Retinal pigment epithelial cell (primary cell): ENCODE measurements at regions not wholly inside any gene's neighbourhood (a gene's known extent, or its start where the extent isn't known, plus 50 kb on each side); places are given as distances from the start of the nearest gene placed in this dataset.

Experiments
- DNase-seq: peaks from one replicate; pipeline ENCODE4 v3.0.0-alpha.2; 2010; ENCODE audit warnings: low read depth
- H3K4me3 ChIP-seq: 2 replicates; pipeline ENCODE4 v1.5.1; 2011; ENCODE audit warnings: mild to moderate bottlenecking, low read length, control low read depth, moderate library complexity
- TF ChIP-seq, protein P1 (sequence below): conservative IDR thresholded peaks from 2 replicates; pipeline ENCODE4 v1.5.1; 2011; ENCODE audit warnings: low read depth, low read length, control low read depth, inconsistent platforms

DNA sequence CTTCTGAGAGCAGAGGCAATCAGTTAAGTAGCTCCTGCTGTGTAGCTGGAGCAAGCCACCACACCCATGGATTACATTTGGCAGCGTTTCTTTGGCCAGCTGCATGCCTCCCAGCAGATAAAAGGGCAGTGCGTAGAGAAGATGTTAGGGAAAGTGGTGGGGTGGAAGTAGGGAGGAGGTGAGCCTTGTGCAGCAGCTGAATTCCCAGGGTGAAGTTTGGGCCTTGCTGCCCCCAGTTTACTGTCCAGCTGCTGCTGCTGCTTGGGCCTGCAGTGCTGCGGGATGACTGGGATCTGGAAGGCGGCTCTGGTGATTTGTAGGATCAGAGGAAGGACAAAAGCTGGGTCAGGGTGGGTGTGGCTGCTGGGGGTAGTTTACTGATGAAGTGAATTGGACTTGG is 318.7 kb upstream of the C2CD4B start:
- no peak overlapping the region for H3K4me3 ChIP-seq
- no peak for DNase-seq
- TF ChIP-seq, protein P1, sequence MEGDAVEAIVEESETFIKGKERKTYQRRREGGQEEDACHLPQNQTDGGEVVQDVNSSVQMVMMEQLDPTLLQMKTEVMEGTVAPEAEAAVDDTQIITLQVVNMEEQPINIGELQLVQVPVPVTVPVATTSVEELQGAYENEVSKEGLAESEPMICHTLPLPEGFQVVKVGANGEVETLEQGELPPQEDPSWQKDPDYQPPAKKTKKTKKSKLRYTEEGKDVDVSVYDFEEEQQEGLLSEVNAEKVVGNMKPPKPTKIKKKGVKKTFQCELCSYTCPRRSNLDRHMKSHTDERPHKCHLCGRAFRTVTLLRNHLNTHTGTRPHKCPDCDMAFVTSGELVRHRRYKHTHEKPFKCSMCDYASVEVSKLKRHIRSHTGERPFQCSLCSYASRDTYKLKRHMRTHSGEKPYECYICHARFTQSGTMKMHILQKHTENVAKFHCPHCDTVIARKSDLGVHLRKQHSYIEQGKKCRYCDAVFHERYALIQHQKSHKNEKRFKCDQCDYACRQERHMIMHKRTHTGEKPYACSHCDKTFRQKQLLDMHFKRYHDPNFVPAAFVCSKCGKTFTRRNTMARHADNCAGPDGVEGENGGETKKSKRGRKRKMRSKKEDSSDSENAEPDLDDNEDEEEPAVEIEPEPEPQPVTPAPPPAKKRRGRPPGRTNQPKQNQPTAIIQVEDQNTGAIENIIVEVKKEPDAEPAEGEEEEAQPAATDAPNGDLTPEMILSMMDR, result no peak

DNA sequence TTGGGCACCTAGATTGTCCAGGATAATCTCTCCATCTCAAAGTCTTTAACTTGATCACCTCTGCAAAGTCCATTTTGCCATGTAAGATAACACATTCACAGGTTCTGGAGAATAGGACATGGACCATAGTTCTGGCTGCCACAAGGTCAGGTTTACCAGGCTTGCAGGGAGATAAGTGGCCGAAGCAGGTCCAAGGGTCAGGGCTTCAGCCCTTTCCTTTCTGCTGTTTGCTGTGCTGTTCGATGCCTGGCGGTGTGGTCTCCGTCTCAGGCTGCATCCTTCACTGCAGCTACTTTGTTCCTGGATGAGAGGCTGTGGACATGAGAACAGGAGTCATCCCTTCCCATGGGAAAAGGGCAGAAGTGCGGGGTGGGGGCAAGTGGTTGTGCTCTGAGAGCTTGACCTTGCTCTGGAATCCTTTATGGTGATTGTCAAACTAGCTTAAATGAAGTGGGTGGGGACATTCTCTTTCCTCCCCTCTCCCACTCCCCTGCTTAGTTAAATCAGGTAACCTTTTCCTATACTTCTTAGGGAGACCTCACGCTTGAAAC is 320.2 kb upstream of the C2CD4B start:
- no peak overlapping the region for H3K4me3 ChIP-seq
- DNase-seq, result no peak
- TF ChIP-seq, protein P1, result no peak

DNA sequence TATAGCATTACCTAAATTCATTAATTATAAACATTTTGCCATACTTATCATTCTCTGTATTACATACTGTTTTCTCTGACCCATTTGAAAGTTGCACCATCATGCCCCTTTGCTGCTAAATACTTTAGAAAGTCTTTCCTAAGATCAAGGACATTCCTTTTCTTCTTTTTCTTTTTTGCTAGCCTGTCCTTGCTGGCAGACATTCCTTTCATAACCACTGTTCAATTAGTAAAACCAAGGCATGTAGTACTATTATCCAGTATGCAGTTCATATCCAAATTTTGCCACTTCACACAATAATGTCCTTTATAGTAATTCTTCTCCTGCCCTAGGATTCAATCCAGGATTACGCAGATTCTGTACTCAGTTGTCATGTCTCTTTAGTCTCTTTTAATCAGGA is 321.0 kb upstream of the C2CD4B start:
- no peak overlapping the region for H3K4me3 ChIP-seq
- no peak for DNase-seq
- TF ChIP-seq, protein P1, result no peak

DNA sequence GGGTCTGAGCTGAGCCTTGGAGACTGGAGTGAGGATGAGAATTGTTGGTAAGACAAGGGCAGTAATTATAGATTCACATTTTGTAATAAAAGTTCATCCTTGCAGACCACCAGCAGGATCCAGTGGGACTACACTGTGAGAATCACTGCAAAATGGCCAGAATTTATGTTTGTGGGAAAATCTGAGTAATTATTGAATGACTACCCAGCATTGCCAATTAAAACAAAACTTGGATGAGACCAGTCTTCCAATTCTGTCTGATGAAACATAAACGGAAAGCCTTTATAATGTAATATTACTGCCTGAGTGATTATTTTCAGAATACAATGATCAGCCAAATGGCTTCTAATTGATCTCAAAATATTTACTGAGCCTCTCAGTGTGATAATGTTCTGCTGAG is 323.3 kb upstream of the C2CD4B start:
- DNase-seq, result no peak
- H3K4me3 ChIP-seq, result no peak overlapping the region
- TF ChIP-seq, protein P1, result no peak

- TF ChIP-seq, protein P1, result no peak
- DNase-seq, result no peak
Observed at GRCh38 chr15:62491642-62492041, 326.6 kb upstream of the C2CD4B start.

GRCh38 chr15:62492900-62493299 is 327.8 kb upstream of the C2CD4B start:
- no peak overlapping the region for H3K4me3 ChIP-seq
- no peak for DNase-seq
- TF ChIP-seq, protein P1, result no peak

More at GRCh38 chr15:62491642-62492041, 326.6 kb upstream of the C2CD4B start:
- no peak overlapping the region for H3K4me3 ChIP-seq

DNA sequence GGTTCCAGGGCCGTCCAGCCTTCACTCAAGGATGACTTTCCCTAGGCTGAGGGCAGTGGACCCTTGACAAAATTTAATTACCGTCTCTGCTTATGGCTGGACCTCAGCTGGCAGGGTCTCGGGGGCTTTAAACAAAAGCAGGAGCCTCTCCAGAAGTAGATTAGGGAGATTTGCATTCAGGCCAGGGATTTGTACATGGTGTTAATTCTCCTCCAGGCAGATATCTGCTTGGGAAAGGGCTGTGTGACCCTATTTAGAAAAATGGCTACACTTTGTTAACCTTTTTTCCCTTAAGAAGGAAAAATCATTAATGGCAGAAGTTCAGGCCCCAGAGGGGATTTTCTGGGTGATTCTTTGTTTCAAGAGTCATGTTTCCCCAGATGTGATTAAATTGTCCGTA is 329.1 kb upstream of the C2CD4B start:
- TF ChIP-seq, protein P1, result no peak
- H3K4me3 ChIP-seq, result no peak overlapping the region
- DNase-seq, result no peak
